HG03378 (cell line): ENCODE measurements at regions not wholly inside any gene's neighbourhood (a gene's known extent, or its start where the extent isn't known, plus 50 kb on each side); places are given as distances from the start of the nearest gene placed in this dataset.
"Not testable (repeated sequence)": the region's sequence is repeated elsewhere in the genome, so short reads cannot be mapped to it uniquely, and the experiment has no call there.

ENCODE experiments used
- ATAC-seq: cut with Tn5 transposase; IDR thresholded peaks from one replicate; pipeline ENCODE4 v1.9.1; 2021; ENCODE audit warnings: mild to moderate bottlenecking, moderate library complexity; ENCODE audit not compliant: unreplicated experiment

- no peak for ATAC-seq
These were observed 313.0 kb downstream of the BRD1 start for GRCh38 chr22:49514641-49515040.

DNA sequence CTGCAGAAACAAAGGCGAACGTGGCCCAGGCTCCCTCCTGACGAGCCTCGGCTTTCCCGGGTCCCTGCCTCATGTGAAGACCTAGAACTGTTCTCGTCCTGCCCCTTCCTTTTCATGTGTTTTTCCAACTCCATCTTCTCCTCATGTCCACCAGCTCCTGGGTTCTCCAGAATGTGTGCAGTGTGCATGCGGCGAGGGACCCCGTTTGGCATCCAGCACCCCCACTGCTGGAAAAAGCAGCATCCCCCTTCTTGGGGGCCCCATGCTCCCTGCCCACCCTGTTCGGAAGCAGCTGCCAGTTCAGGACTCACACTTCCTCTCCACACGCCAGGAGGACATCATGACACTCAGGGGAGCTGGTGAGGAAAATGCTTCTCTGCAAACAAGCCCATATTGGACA, 313.5 kb downstream of the BRD1 start:
- ATAC-seq, result no peak

DNA sequence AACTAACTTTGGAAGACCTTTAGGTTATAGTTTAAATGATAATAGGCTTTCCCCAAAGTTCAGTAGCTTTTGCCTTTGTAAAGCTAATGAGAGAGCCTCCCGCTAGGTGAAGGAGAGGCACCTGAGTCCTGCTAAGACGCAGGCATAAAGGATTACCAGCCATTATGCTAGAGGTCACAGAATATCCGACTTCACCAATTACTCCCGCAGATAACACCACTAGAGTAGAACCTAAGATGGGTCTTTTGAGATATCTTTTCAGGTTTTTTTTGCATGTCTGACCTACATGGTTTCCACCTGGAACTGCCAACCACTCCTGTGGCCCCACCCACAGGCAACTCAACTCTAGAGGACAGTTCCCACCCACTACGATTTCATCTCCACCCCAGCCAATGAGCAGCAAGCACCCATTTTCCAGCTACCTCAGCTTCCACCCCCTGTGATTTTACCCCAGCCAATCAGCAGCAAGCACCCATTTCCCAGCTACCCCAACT, 314.3 kb downstream of the BRD1 start:
- ATAC-seq, result no peak

DNA sequence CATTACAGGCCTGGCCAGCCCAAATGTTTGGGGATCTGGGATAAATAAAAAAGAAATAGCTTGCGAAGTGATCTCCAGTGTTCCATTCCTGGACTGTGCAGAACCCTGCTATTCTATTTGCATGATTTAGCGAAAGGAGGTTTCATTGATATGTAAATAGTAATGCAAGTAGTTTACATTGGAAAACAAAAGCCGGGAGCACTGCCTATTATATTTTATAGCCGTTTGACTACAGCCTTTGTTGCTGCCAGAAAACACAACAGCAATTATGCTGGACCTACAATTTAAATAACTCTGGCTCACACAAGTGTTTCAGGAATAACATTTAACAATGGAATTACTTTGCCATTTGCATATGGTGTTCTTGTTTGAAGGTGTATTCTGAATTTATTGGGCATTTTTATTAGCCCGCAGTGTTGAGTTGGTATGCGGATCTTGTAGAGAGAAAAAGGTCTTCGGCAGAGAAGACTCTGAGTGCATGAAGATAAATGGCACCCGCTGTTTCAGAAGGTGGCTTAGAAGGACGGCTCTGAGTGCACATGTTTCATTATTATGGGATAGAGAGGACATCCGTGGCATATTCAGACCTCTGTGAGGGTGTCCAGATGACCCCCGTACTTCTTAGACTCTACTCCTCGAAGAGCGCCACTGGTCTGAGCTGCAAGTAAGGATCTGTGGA, 315.0 kb downstream of the BRD1 start:
- ATAC-seq, result no peak

DNA sequence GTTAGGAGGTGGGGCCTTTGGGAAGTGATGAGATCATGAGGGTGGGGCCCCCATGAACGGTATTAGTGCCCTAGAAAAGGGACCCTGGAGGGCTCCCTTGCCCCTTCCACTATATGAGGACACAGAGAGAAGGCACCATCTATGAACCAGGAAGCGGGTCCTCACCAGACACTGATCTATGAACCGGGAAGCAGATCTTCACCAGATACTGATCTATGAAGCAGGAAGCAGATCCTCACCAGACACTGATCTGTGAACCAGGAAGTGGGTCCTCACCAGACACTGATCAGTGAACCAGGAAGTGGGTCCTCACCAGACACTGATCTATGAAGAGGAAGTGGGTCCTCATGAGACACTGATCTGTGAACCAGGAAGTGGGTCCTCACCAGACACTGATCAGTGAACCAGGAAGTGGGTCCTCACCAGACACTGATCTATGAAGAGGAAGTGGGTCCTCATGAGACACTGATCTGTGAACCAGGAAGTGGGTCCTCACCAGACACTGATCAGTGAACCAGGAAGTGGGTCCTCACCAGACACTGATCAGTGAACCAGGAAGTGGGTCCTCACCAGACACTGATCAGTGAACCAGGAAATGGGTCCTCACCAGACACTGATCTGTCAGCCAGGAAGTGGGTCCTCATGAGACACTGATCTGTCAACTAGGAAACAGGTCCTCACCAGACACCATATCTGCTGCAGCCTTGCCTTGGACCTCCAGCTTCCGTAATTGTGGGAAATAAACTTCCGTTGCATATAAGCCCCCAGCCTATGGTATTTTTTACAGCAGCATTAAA, 316.1 kb downstream of the BRD1 start:
- ATAC-seq, result not testable (repeated sequence)

GRCh38 chr22:49510718-49511117, 317.0 kb downstream of the BRD1 start:
- ATAC-seq, result no peak

GRCh38 chr22:49509016-49509415, 318.7 kb downstream of the BRD1 start:
- ATAC-seq, result no peak

- ATAC-seq, result no peak
These were observed 319.1 kb downstream of the BRD1 start for GRCh38 chr22:49508561-49508960.

DNA sequence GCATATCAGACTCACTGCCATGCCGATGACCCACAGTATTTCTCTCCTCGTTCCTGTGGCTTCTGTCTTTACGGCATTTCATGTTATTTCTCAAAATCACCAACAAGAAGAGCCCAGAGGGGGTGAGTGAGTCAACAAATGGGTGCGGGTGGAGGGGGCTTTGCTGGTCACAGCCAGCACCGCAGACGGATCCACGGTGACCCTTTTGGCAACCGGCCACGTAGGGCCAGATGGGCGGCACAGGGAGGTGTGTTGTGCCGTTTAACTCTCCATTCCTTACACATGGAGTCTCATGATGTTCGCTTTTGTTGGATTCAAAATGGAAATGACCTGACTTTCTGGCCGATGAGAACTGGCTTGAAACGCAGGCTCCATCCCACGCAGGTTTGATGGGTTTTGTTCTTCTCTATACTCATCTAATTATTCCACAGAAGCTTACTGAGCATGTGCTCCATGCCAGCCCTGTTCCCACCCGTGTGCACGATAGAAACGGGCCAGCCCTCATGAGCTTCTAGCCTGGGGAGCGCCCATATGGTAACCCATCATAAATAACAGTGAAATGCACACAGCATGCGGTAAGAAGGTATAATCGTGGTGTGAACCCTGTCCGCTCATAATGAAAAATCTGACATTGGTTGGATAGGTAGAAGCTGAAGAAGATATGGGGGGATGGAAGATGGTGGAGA, 319.9 kb downstream of the BRD1 start:
- no peak for ATAC-seq

DNA sequence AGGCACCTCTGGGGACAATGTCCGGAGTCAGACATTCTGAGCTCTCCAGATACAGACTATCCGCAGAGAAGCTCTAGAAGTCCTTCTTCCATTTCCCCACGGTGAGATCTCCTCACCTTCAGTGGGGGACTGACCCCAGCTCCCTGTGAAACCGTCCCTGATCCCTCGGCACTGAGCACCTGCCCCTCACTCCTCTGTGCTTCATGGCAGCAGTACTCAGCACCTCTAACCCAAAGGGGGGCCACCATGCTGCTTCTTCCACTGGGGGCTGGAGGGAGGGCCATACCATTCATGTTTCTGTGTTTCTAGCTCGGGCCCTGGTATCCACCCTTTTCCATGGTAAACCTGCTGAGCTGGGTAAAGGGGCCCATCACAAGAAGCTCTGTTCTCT, 321.7 kb downstream of the BRD1 start:
- no peak for ATAC-seq

DNA sequence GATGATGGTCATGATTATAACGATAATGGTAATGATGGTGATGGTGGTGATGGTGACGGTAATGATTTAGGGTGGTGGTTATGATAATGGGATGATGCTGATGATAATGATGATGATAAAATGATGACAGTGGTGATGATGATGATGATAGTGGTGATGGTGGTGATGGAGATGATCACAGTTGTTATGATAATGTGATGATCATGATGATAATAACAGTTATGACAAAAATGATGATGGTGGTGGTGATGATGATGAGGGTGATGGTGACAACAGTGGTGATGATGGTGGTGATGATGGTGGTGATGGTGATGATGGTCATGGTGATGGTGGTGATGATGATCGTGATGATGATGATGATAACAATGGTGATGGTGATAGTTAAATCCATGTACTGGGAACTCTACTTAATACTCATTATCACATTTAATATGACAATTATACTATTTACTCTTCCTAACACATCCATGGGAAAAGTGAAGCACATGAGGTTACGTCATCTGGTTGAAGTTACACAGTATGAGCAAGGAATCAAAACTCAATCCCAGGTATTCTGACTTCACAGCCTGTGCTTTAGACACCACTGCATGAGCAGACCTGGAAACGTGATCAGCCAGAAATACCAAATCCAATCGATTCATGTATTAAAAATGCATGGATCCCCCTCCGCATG, 322.2 kb downstream of the BRD1 start:
- no peak for ATAC-seq

GRCh38 chr22:49503896-49504521, 323.7 kb downstream of the BRD1 start:
- ATAC-seq, result no peak

DNA sequence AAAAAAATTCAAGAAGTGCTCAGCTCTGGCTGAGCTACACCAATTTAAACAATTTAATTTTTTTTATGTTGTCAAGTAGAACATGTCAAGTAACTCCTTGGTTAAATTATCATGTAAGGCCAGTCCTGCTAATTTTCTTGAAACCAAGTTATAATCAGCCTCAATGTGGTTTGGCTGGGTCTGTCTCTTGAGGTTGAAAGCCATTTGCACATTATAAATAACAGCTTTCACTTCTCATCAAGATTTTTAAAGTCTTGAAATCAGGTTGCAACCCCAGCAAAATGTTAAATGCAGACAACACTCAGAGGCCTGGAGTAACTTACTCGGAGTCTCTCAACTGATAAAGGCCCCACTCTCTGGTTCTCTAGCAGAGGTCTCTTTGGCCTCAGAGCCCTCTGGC, 324.4 kb downstream of the BRD1 start:
- ATAC-seq, result no peak

GRCh38 chr22:49502126-49502826, 325.4 kb downstream of the BRD1 start:
- ATAC-seq, result no peak

- no peak for ATAC-seq
These were observed 326.7 kb downstream of the BRD1 start for GRCh38 chr22:49500942-49501395.

- no peak for ATAC-seq
These were observed 327.6 kb downstream of the BRD1 start for GRCh38 chr22:49500076-49500460.

DNA sequence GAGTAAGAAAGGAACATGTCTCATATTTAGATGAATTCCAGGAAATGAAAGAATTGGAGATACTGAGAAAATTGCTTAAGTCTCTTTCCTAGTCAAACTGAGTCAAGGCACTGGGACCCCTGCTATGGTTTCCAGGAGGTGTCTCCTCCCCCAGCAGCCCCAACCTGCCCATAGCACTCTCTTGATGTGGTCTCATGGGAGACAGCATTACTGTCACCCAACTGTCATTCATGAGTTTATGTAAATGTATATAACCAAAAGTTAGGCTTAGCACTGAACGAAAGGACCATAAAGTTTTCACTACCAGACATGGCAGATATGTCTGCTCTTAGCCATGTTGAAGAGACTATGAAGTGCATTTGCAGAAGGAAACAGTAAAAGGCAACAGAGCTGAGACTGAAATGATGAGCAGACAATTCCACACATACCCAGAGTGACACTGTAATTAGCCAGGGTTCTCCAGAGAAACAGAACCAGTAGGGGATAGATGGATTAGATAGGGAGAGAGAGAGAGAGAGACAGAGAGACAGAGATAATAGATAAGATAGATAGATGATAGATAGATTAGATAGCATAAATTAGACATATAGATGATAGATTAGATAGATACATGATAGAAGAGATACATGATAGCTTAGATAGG, 328.1 kb downstream of the BRD1 start:
- ATAC-seq, result no peak

- no peak for ATAC-seq
These were observed 330.4 kb downstream of the BRD1 start for GRCh38 chr22:49497266-49497665.

DNA sequence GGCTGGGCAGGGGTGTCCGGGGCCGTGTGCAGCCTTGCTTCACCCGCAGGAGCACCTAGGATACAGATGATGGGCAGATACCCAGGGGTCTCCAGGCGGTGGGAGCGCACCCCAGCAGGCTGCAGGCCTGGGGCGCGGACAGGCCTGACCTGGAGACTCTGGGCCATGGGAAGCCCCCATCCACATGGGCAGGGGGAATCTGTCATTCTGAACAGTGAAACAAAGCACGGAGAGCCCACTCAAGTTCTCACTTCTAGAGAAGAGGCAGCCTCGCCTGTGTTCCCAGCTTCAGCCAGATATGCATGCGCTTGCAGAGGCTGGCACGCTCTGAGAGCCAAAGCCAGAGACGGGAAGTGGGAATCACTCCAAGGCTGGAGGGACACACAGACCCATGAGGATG, 333.1 kb downstream of the BRD1 start:
- no peak for ATAC-seq
